Common myeloid progenitor, CD34-positive (primary cell): ENCODE measurements at regions not wholly inside any gene's neighbourhood (a gene's known extent, or its start where the extent isn't known, plus 50 kb on each side); places are given as distances from the start of the nearest gene placed in this dataset.
"Not testable (repeated sequence)": the region's sequence is repeated elsewhere in the genome, so short reads cannot be mapped to it uniquely, and the experiment has no call there.

Experiments used
- CTCF ChIA-PET: fragments of 350-600 bp; sonication (Branson Sonifier 250); formaldehyde crosslinking; loops from one replicate; lab custom pipeline; 2021; ENCODE audit warnings: antibody characterized with exemption; lab: Charles Lee
- POLR2A ChIA-PET: fragments of 350-600 bp; sonication (Branson Sonifier 250); formaldehyde crosslinking; loops from one replicate; lab custom pipeline; 2021; ENCODE audit warnings: antibody characterized with exemption; lab: Charles Lee
- DNase-seq, 3 donors: peaks; one replicate each; pipeline versions ENCODE4 v3.0.0 to v3.0.0-alpha.2; 2013
- H3K27ac ChIP-seq, 2 experiments: 1 replicate in 1 of 2; 2 replicates in 1 of 2; pipeline ENCODE4 v1.7.0; 2013; ENCODE audit warnings: inconsistent platforms in 2 of 2, low read length in 2 of 2, mild to moderate bottlenecking in 2 of 2, low read depth in 1 of 2, moderate library complexity in 1 of 2; ENCODE audit not compliant: severe bottlenecking in 2 of 2, insufficient read depth in 1 of 2, poor library complexity in 1 of 2
- H3K27me3 ChIP-seq, 5 experiments: replicated peaks in 2 of 5; 1 replicate in 3 of 5; 2 replicates in 2 of 5; pipeline versions ENCODE4 v1.6.1 to v1.7.0; 2013; ENCODE audit warnings: low read length in 4 of 5, mild to moderate bottlenecking in 2 of 5, moderate library complexity in 2 of 5, inconsistent platforms in 1 of 5; ENCODE audit not compliant: insufficient read depth in 5 of 5, control insufficient read depth in 4 of 5
- H3K36me3 ChIP-seq, 4 experiments: 1 replicate in 2 of 4; 2 replicates in 2 of 4; pipeline versions ENCODE4 v1.6.1 to v1.7.0; 2013; ENCODE audit warnings: low read length in 3 of 4, control low read depth in 1 of 4, mild to moderate bottlenecking in 1 of 4; ENCODE audit not compliant: control insufficient read depth in 4 of 4, insufficient read depth in 4 of 4
- H3K4me1 ChIP-seq, 4 experiments: 1 replicate in 3 of 4; 2 replicates in 1 of 4; pipeline versions ENCODE4 v1.6.1 to v1.7.1; 2013; ENCODE audit warnings: low read length in 3 of 4, mild to moderate bottlenecking in 3 of 4, control low read depth in 1 of 4, inconsistent platforms in 1 of 4, moderate library complexity in 1 of 4; ENCODE audit not compliant: control insufficient read depth in 4 of 4, insufficient read depth in 4 of 4; ENCODE audit errors: control extremely low read depth in 1 of 4
- H3K4me3 ChIP-seq, 7 experiments: 1 replicate in 4 of 7; 2 replicates in 3 of 7; pipeline versions ENCODE4 v1.5.1 to v1.7.0; 2013; ENCODE audit warnings: mild to moderate bottlenecking in 7 of 7, low read length in 6 of 7, moderate library complexity in 6 of 7, inconsistent platforms in 2 of 7, low read depth in 2 of 7, control low read depth in 1 of 7; ENCODE audit not compliant: insufficient read depth in 4 of 7, control insufficient read depth in 1 of 7; ENCODE audit errors: extremely low read depth in 1 of 7
- H3K9me3 ChIP-seq, 5 experiments: 1 replicate in 4 of 5; 2 replicates in 1 of 5; pipeline versions ENCODE4 v1.6.1 to v1.7.1; 2013; ENCODE audit warnings: low read length in 4 of 5, mild to moderate bottlenecking in 2 of 5, inconsistent platforms in 1 of 5, low read depth in 1 of 5, moderate library complexity in 1 of 5; ENCODE audit not compliant: control insufficient read depth in 4 of 5, insufficient read depth in 2 of 5; ENCODE audit errors: control extremely low read depth in 1 of 5
- WGBS: methylation state at CpG from one replicate; pipeline ENCODE4 v1.1.5; 2013; ENCODE audit not compliant: insufficient coverage; 5-methylcytosine and 5-hydroxymethylcytosine counted together

- 100% methylated on average over 3 of the region's 3 CpGs for WGBS
- ChIA-PET POLR2A (no interaction called here), CTCF (interaction anchor here (1.2 kb wide), 1 partner anchor 30 kb away, joined by 3 read pairs; no protein-coding TSS in a partner anchor)
- H3K4me3 ChIP-seq, result no peak overlapping the region
- no peaks in the 10 kb centered on the region for H3K36me3 ChIP-seq
- no peaks in the 10 kb centered on the region for H3K9me3 ChIP-seq
- DNase-seq, result no peak
- H3K4me1 ChIP-seq, result no peaks in the 10 kb centered on the region
- H3K27me3 ChIP-seq, result no peaks in the 10 kb centered on the region
- no peak overlapping the region for H3K27ac ChIP-seq
Observed at GRCh38 chr13:44667943-44668342, 91.8 kb upstream of the TSC22D1 start.

GRCh38 chr13:44666538-44666937 lies 90.4 kb upstream of the TSC22D1 start:
- DNase-seq, H3K9me3 ChIP-seq, H3K4me1 ChIP-seq, H3K27me3 ChIP-seq, CTCF ChIA-PET, H3K27ac ChIP-seq, POLR2A ChIA-PET, H3K36me3 ChIP-seq, H3K4me3 ChIP-seq: not testable (repeated sequence)
- WGBS, result 100% methylated on average over 1 of the region's 3 CpGs

DNA sequence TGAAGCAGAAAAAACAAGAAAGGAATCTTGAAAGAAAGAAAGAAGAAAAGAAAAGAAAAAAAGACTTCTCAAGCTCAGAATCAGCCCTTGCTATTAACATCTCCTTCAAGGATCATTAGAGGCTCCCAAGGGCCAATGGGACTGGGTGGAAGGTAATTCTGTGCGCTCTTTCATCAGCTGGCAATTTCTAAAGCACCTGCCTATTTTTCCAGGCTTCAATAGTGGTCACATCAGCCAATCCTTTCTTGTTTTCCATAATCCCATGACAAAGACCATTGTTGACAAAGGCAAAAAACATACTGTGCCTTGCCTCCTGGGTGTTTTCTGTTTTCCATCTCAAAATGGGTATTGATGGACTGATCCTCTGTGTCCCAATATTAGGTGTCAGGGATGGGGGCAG lies 88.2 kb upstream of the TSC22D1 start:
- ChIA-PET POLR2A (no interaction called here), CTCF (interaction anchor here (0.6 kb wide), 2 partner anchors 51 to 539 kb away, joined by 3 read pairs; no protein-coding TSS in a partner anchor)
- DNase-seq, result no peak
- Histone ChIP-seq H3K4me1 (no peaks in the 10 kb centered on the region), H3K36me3 (no peaks in the 10 kb centered on the region), H3K27me3 (no peaks in the 10 kb centered on the region), H3K4me3 (no peak overlapping the region), H3K9me3 (no peaks in the 10 kb centered on the region), H3K27ac (no peak overlapping the region)
- 100% methylated on average over 1 of the region's 1 CpG for WGBS

DNA sequence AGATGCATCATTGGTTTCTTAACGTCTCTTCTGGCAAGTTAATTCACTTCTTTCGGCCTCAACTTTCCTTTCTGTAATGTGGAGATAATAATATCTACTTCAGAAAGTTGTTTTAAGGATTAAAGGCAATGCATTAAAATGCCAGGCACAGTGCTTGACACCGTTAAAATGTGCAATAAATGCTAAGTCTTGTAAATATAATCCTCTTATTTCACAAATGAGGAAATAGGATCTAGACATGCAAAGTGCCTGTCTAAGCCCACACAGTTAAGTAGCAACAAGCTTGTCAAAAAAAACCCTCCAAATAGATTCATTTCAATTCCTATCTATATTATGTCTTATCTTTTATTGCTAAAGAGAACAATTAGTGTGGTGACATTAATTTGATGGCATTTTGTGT lies 86.4 kb upstream of the TSC22D1 start:
- no peak for DNase-seq
- H3K27ac ChIP-seq, result no peak overlapping the region
- H3K27me3 ChIP-seq, result no peaks in the 10 kb centered on the region
- no peak overlapping the region for H3K4me3 ChIP-seq
- H3K9me3 ChIP-seq, result no peaks in the 10 kb centered on the region
- ChIA-PET POLR2A (no interaction called here), CTCF (no interaction called here)
- no CpG with 5 or more reads among the region's 3 CpGs for WGBS
- no peaks in the 10 kb centered on the region for H3K36me3 ChIP-seq
- H3K4me1 ChIP-seq, result no peaks in the 10 kb centered on the region

GRCh38 chr13:44661936-44662335 lies 85.8 kb upstream of the TSC22D1 start:
- no peak overlapping the region for H3K4me3 ChIP-seq
- H3K36me3 ChIP-seq, result no peaks in the 10 kb centered on the region
- H3K4me1 ChIP-seq, result no peaks in the 10 kb centered on the region
- WGBS, result 100% methylated on average over 1 of the region's 3 CpGs
- CTCF ChIA-PET, result no interaction called here
- DNase-seq, result no peak
- no peaks in the 10 kb centered on the region for H3K9me3 ChIP-seq
- POLR2A ChIA-PET, result no interaction called here
- H3K27ac ChIP-seq, result no peak overlapping the region
- H3K27me3 ChIP-seq, result no peaks in the 10 kb centered on the region

- 85% methylated on average over 4 of the region's 6 CpGs for WGBS
- Histone ChIP-seq H3K27ac (no peak overlapping the region), H3K36me3 (no peaks in the 10 kb centered on the region), H3K4me3 (no peak overlapping the region), H3K4me1 (no peaks in the 10 kb centered on the region), H3K9me3 (no peaks in the 10 kb centered on the region), H3K27me3 (no peaks in the 10 kb centered on the region)
- ChIA-PET POLR2A (no interaction called here), CTCF (no interaction called here)
- DNase-seq, result no peak
Observed at GRCh38 chr13:44660050-44660449, 83.9 kb upstream of the TSC22D1 start.

GRCh38 chr13:44652962-44653660 lies 77.0 kb upstream of the TSC22D1 start:
- H3K4me3 ChIP-seq, result no peak overlapping the region
- no peaks in the 10 kb centered on the region for H3K9me3 ChIP-seq
- WGBS, result no CpG with 5 or more reads among the region's 3 CpGs
- H3K4me1 ChIP-seq, result no peaks in the 10 kb centered on the region
- ChIA-PET POLR2A (no interaction called here), CTCF (no interaction called here)
- no peaks in the 10 kb centered on the region for H3K27me3 ChIP-seq
- no peaks in the 10 kb centered on the region for H3K36me3 ChIP-seq
- no peak overlapping the region for H3K27ac ChIP-seq
- DNase-seq, result no peak
